ENCODE measurements at regions not wholly inside any gene's neighbourhood (a gene's known extent, or its start where the extent isn't known, plus 50 kb on each side); places are given as distances from the start of the nearest gene placed in this dataset.

DNA sequence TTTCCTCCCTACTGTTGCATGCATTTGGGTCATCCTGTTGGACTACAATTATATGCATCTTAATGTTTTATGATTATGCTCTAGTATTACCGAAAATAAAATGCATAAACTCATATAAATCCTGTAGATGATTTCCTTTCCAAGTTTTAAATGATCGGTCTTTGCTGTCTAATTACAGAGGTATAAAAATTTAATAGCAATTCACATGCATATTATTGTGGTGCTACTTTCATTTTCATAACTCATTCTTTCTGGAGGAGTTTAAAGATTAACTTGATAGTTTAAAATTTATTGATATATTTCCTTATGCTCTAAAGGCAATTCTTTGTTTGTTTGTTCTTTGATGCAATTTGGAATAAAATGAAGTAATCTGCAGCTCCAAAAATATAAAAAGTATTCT, 1475.1 kb downstream of the MAT2B start:
- H3K27me3 Mint-ChIP-seq = no peaks in the 10 kb centered on the region
- peaks cover 39% of the 10 kb centered on the region for H3K9me3 Mint-ChIP-seq
- H3K36me3 Mint-ChIP-seq = no peaks in the 10 kb centered on the region
- intact Hi-C loops (cut with micrococcal nuclease) = no loop called here
- ChIA-PET POLR2A (no interaction called here), CTCF (no interaction called here)
- no peak for DNase-seq
- no peak overlapping the region for H3K27ac Mint-ChIP-seq
- no peaks in the 10 kb centered on the region for H3K4me1 Mint-ChIP-seq (ENCODE audit: low read depth)
- no peak overlapping the region for H3K4me3 Mint-ChIP-seq

GRCh38 chr5:164998142-164998541, 1492.7 kb downstream of the MAT2B start:
- no peak overlapping the region for H3K27ac Mint-ChIP-seq
- POLR2A ChIA-PET = no interaction called here
- H3K9me3 Mint-ChIP-seq = peaks cover 25% of the 10 kb centered on the region
- H3K36me3 Mint-ChIP-seq = no peaks in the 10 kb centered on the region
- CTCF ChIA-PET = no interaction called here
- H3K4me3 Mint-ChIP-seq = no peak overlapping the region
- H3K27me3 Mint-ChIP-seq = no peaks in the 10 kb centered on the region
- no peak for DNase-seq
- H3K4me1 Mint-ChIP-seq (ENCODE audit: low read depth) = no peaks in the 10 kb centered on the region
- intact Hi-C loops (cut with micrococcal nuclease) = no loop called here

DNA sequence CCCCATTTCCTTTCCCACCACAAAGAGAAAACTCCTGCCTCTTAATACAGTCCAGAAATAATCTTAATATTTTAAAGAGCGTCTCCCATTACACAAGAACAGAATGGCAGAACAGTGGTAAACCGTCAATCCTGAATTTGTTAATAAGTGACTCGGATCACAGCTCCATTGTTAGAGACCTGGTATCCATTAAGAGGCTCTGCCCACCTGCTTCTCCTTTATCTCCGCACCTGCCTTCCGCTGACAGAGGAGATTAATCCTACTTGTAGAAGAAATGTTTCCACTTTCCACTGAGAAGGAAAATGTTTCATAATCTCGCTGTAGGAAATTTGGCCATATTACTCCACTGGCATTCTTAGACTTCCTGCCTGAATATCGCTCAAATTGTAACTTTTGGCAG, 1493.2 kb downstream of the MAT2B start:
- no peaks in the 10 kb centered on the region for H3K27me3 Mint-ChIP-seq
- DNase-seq = no peak
- H3K36me3 Mint-ChIP-seq = no peaks in the 10 kb centered on the region
- POLR2A ChIA-PET = no interaction called here
- H3K27ac Mint-ChIP-seq = no peak overlapping the region
- H3K4me1 Mint-ChIP-seq (ENCODE audit: low read depth) = no peaks in the 10 kb centered on the region
- CTCF ChIA-PET = no interaction called here
- no peak overlapping the region for H3K4me3 Mint-ChIP-seq
- intact Hi-C loops (cut with micrococcal nuclease) = no loop called here
- H3K9me3 Mint-ChIP-seq = peaks cover 22% of the 10 kb centered on the region

- Mint-ChIP-seq H3K4me1 (ENCODE audit: low read depth) (no peaks in the 10 kb centered on the region), H3K27me3 (no peaks in the 10 kb centered on the region)
These were observed 1495.2 kb downstream of the MAT2B start for GRCh38 chr5:165000479-165001190.

GRCh38 chr5:165003283-165003682, 1497.9 kb downstream of the MAT2B start:
- Mint-ChIP-seq H3K36me3 (no peaks in the 10 kb centered on the region), H3K27ac (no peak overlapping the region), H3K4me1 (ENCODE audit: low read depth) (no peaks in the 10 kb centered on the region), H3K27me3 (no peaks in the 10 kb centered on the region), H3K4me3 (no peak overlapping the region), H3K9me3 (peaks cover 24% of the 10 kb centered on the region)
- no peak for DNase-seq
- intact Hi-C loops (cut with micrococcal nuclease) = no loop called here
- CTCF ChIA-PET = no interaction called here
- POLR2A ChIA-PET = no interaction called here

More at GRCh38 chr5:165000479-165001190, 1495.2 kb downstream of the MAT2B start:
- Mint-ChIP-seq H3K27ac (no peak overlapping the region), H3K36me3 (no peaks in the 10 kb centered on the region), H3K4me3 (no peak overlapping the region), H3K9me3 (peaks cover 19% of the 10 kb centered on the region)
- DNase-seq = no peak
- CTCF ChIA-PET = no interaction called here
- POLR2A ChIA-PET = no interaction called here
- intact Hi-C loops (cut with micrococcal nuclease) = no loop called here

- no peak overlapping the region for H3K4me3 Mint-ChIP-seq
- intact Hi-C loops (cut with micrococcal nuclease) = no loop called here
- no peak overlapping the region for H3K27ac Mint-ChIP-seq
- no peaks in the 10 kb centered on the region for H3K27me3 Mint-ChIP-seq
- H3K9me3 Mint-ChIP-seq = peaks cover 23% of the 10 kb centered on the region
- ChIA-PET CTCF (no interaction called here), POLR2A (no interaction called here)
- no peaks in the 10 kb centered on the region for H3K36me3 Mint-ChIP-seq
- no peaks in the 10 kb centered on the region for H3K4me1 Mint-ChIP-seq (ENCODE audit: low read depth)
- DNase-seq = no peak
These were observed 1498.8 kb downstream of the MAT2B start for GRCh38 chr5:165004175-165004574.

- CTCF ChIA-PET = no interaction called here
- H3K27ac Mint-ChIP-seq = no peak overlapping the region
- no peak overlapping the region for H3K4me3 Mint-ChIP-seq
- H3K36me3 Mint-ChIP-seq = no peaks in the 10 kb centered on the region
- H3K9me3 Mint-ChIP-seq = peaks cover 19% of the 10 kb centered on the region
- intact Hi-C loops (cut with micrococcal nuclease) = no loop called here
- H3K4me1 Mint-ChIP-seq (ENCODE audit: low read depth) = no peaks in the 10 kb centered on the region
- POLR2A ChIA-PET = no interaction called here
- H3K27me3 Mint-ChIP-seq = no peaks in the 10 kb centered on the region
- DNase-seq = no peak
These were observed 1509.0 kb downstream of the MAT2B start for GRCh38 chr5:165014439-165014838.

- H3K27me3 Mint-ChIP-seq = no peaks in the 10 kb centered on the region
- H3K4me1 Mint-ChIP-seq (ENCODE audit: low read depth) = no peaks in the 10 kb centered on the region
- DNase-seq = no peak
- intact Hi-C loops (cut with micrococcal nuclease) = no loop called here
- ChIA-PET CTCF (no interaction called here), POLR2A (no interaction called here)
- no peak overlapping the region for H3K4me3 Mint-ChIP-seq
- peaks cover 19% of the 10 kb centered on the region for H3K9me3 Mint-ChIP-seq
- H3K36me3 Mint-ChIP-seq = no peaks in the 10 kb centered on the region
- no peak overlapping the region for H3K27ac Mint-ChIP-seq
These were observed 1509.7 kb downstream of the MAT2B start for GRCh38 chr5:165015126-165015525.

DNA sequence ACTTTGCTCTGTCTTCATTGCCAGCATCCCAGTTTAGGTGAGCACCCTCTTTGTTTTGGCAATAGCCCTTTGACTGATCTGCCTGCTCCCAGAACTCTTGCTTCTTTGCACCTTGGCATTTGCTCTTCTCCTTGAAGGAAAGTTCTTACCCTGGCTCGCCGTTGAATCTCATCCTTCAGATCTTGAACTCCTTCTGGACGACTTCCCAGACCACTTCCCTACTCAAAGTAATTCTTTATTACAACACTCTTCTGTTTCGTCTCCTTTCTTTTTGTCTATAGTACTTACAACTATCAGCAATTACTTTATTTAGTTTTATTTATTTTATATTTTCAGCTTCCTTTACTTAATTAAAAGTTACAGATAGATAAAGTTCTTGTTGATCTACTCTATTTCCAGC, 1510.1 kb downstream of the MAT2B start:
- intact Hi-C loops (cut with micrococcal nuclease) = no loop called here
- ChIA-PET POLR2A (no interaction called here), CTCF (no interaction called here)

DNA sequence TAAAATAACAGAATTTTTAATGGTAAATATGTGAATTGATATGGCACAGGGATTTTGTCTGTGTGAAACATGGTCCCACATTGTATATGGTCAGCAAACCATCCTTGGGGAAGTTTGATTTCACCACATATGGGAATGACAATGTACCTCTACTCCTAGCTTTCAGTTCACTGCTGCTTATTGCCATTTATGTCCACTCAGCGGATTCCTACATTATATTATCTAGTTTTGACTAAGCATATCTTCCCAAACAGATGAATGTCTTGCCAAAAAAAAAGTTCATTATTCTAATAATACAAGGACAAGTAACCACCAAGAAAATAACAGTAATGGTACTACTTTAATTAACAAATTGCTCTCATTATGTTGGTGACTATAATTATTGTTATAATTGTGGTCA, 1521.6 kb downstream of the MAT2B start:
- peaks cover 30% of the 10 kb centered on the region for H3K9me3 Mint-ChIP-seq
- no peaks in the 10 kb centered on the region for H3K4me1 Mint-ChIP-seq (ENCODE audit: low read depth)
- CTCF ChIA-PET = no interaction called here
- no peaks in the 10 kb centered on the region for H3K27me3 Mint-ChIP-seq
- H3K27ac Mint-ChIP-seq = no peak overlapping the region
- H3K4me3 Mint-ChIP-seq = no peak overlapping the region
- POLR2A ChIA-PET = no interaction called here
- intact Hi-C loops (cut with micrococcal nuclease) = no loop called here
- DNase-seq = no peak
- H3K36me3 Mint-ChIP-seq = no peaks in the 10 kb centered on the region

More for the DNA sequence above, 1510.1 kb downstream of the MAT2B start:
- Mint-ChIP-seq H3K4me1 (ENCODE audit: low read depth) (no peaks in the 10 kb centered on the region), H3K9me3 (peaks cover 21% of the 10 kb centered on the region), H3K27ac (no peak overlapping the region), H3K4me3 (no peak overlapping the region), H3K27me3 (no peaks in the 10 kb centered on the region), H3K36me3 (no peaks in the 10 kb centered on the region)
- no peak for DNase-seq

DNA sequence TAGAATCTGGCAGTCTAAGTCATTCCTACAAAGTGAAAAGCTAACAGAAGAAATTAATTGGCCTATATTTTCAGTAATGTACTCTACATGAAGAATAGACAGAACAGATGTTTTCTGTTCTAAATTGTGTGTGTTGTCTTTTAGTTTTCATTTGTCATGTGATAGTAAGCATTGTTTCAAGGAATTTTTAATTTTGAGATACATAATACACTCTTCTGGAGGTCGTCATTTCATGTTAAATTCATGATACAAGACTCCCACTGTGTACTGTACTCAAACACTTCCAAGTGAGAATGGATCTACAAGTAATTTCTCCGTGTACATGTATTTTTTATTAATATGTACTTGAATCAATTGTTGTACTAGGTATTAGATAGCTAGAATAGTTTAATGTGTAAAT, 1522.9 kb downstream of the MAT2B start:
- H3K4me1 Mint-ChIP-seq (ENCODE audit: low read depth) = no peaks in the 10 kb centered on the region
- POLR2A ChIA-PET = no interaction called here
- peaks cover 26% of the 10 kb centered on the region for H3K9me3 Mint-ChIP-seq
- no peak overlapping the region for H3K4me3 Mint-ChIP-seq
- H3K36me3 Mint-ChIP-seq = no peaks in the 10 kb centered on the region
- H3K27me3 Mint-ChIP-seq = no peaks in the 10 kb centered on the region
- no peak for DNase-seq
- H3K27ac Mint-ChIP-seq = no peak overlapping the region
- CTCF ChIA-PET = no interaction called here
- intact Hi-C loops (cut with micrococcal nuclease) = no loop called here

- H3K27me3 Mint-ChIP-seq = no peaks in the 10 kb centered on the region
- H3K4me3 Mint-ChIP-seq = no peak overlapping the region
- H3K4me1 Mint-ChIP-seq (ENCODE audit: low read depth) = no peaks in the 10 kb centered on the region
- H3K27ac Mint-ChIP-seq = no peak overlapping the region
- no peak for DNase-seq
- ChIA-PET CTCF (no interaction called here), POLR2A (no interaction called here)
- H3K36me3 Mint-ChIP-seq = no peaks in the 10 kb centered on the region
- intact Hi-C loops (cut with micrococcal nuclease) = no loop called here
- H3K9me3 Mint-ChIP-seq = peaks cover 23% of the 10 kb centered on the region
These were observed 1523.9 kb downstream of the MAT2B start for GRCh38 chr5:165029099-165029870.

GRCh38 chr5:165030971-165031370, 1525.6 kb downstream of the MAT2B start:
- intact Hi-C loops (cut with micrococcal nuclease) = no loop called here
- Mint-ChIP-seq H3K27ac (no peak overlapping the region), H3K9me3 (peaks cover 18% of the 10 kb centered on the region), H3K36me3 (no peaks in the 10 kb centered on the region), H3K4me3 (no peak overlapping the region), H3K4me1 (ENCODE audit: low read depth) (no peaks in the 10 kb centered on the region), H3K27me3 (no peaks in the 10 kb centered on the region)
- POLR2A ChIA-PET = no interaction called here
- CTCF ChIA-PET = no interaction called here
- no peak for DNase-seq
